ENCODE measurements at regions not wholly inside any gene's neighbourhood (a gene's known extent, or its start where the extent isn't known, plus 50 kb on each side); places are given as distances from the start of the nearest gene placed in this dataset.

- no peak overlapping the region for H3K4me3 ChIP-seq (ENCODE audit: low read length, poor library complexity, severe bottlenecking)
- H3K4me2 ChIP-seq (ENCODE audit: low read depth, low read length, poor library complexity, severe bottlenecking), result no peak overlapping the region
- H3K9me3 ChIP-seq (ENCODE audit: insufficient read depth, low read depth, low read length), result no peaks in the 10 kb centered on the region
- no peaks in the 10 kb centered on the region for H3F3A ChIP-seq (ENCODE audit: low read depth)
- TF ChIP-seq EZH2phosphoT487 (IDR thresholded peaks at IDR 0.05; ENCODE audit: borderline replicate concordance) (no peak), CTCF (conservative IDR thresholded peaks at IDR 0.05; ENCODE audit: low read length) (no peak)
- no peaks in the 10 kb centered on the region for H3K36me3 ChIP-seq (ENCODE audit: insufficient read depth, low read length)
- H3K27me3 ChIP-seq (ENCODE audit: insufficient read depth, low read length, poor library complexity, severe bottlenecking), result no peaks in the 10 kb centered on the region
- H3K4me1 ChIP-seq (ENCODE audit: insufficient read depth, low read length, poor library complexity, severe bottlenecking), result no peaks in the 10 kb centered on the region
- H3K79me2 ChIP-seq (ENCODE audit: insufficient read depth, low read length), result no peaks in the 10 kb centered on the region
- H3K9ac ChIP-seq (ENCODE audit: low read depth, low read length, poor library complexity, severe bottlenecking), result no peak overlapping the region
- no peak overlapping the region for H2AFZ ChIP-seq (ENCODE audit: low read length)
- H3K9me2 ChIP-seq (replicated peaks; ENCODE audit: low read depth, low read length), result no peaks in the 10 kb centered on the region
- H4K20me1 ChIP-seq (ENCODE audit: insufficient read depth, low read length, poor library complexity, severe bottlenecking), result no peaks in the 10 kb centered on the region
These were observed 670.9 kb upstream of the ST8SIA4 start for GRCh38 chr5:101574017-101574416.

GRCh38 chr5:101561018-101561417 is 657.9 kb upstream of the ST8SIA4 start:
- no peak for TF ChIP-seq EZH2phosphoT487 (IDR thresholded peaks at IDR 0.05; ENCODE audit: borderline replicate concordance)
- no peak for TF ChIP-seq CTCF (conservative IDR thresholded peaks at IDR 0.05; ENCODE audit: low read length)
- no peaks in the 10 kb centered on the region for H3K79me2 ChIP-seq (ENCODE audit: insufficient read depth, low read length)

GRCh38 chr5:101543780-101544179 is 640.7 kb upstream of the ST8SIA4 start:
- Histone ChIP-seq H3K9me3 (ENCODE audit: insufficient read depth, low read depth, low read length) (no peaks in the 10 kb centered on the region), H3K79me2 (ENCODE audit: insufficient read depth, low read length) (no peaks in the 10 kb centered on the region), H3K4me1 (ENCODE audit: insufficient read depth, low read length, poor library complexity, severe bottlenecking) (no peaks in the 10 kb centered on the region), H2AFZ (ENCODE audit: low read length) (no peak overlapping the region), H3K4me2 (ENCODE audit: low read depth, low read length, poor library complexity, severe bottlenecking) (no peak overlapping the region), H3K4me3 (ENCODE audit: low read length, poor library complexity, severe bottlenecking) (no peak overlapping the region), H3K9me2 (replicated peaks; ENCODE audit: low read depth, low read length) (no peaks in the 10 kb centered on the region), H3K27me3 (ENCODE audit: insufficient read depth, low read length, poor library complexity, severe bottlenecking) (no peaks in the 10 kb centered on the region), H3K36me3 (ENCODE audit: insufficient read depth, low read length) (no peaks in the 10 kb centered on the region), H3K9ac (ENCODE audit: low read depth, low read length, poor library complexity, severe bottlenecking) (no peak overlapping the region), H4K20me1 (ENCODE audit: insufficient read depth, low read length, poor library complexity, severe bottlenecking) (no peaks in the 10 kb centered on the region), H3F3A (ENCODE audit: low read depth) (no peaks in the 10 kb centered on the region)
- no peak for TF ChIP-seq EZH2phosphoT487 (IDR thresholded peaks at IDR 0.05; ENCODE audit: borderline replicate concordance)
- TF ChIP-seq CTCF (conservative IDR thresholded peaks at IDR 0.05; ENCODE audit: low read length), result no peak

More at GRCh38 chr5:101561018-101561417, 657.9 kb upstream of the ST8SIA4 start:
- no peak overlapping the region for H3K4me3 ChIP-seq (ENCODE audit: low read length, poor library complexity, severe bottlenecking)
- H3K36me3 ChIP-seq (ENCODE audit: insufficient read depth, low read length), result no peaks in the 10 kb centered on the region
- no peaks in the 10 kb centered on the region for H3K9me3 ChIP-seq (ENCODE audit: insufficient read depth, low read depth, low read length)
- no peaks in the 10 kb centered on the region for H3K9me2 ChIP-seq (replicated peaks; ENCODE audit: low read depth, low read length)
- H3K27me3 ChIP-seq (ENCODE audit: insufficient read depth, low read length, poor library complexity, severe bottlenecking), result no peaks in the 10 kb centered on the region
- H3K9ac ChIP-seq (ENCODE audit: low read depth, low read length, poor library complexity, severe bottlenecking), result no peak overlapping the region
- no peaks in the 10 kb centered on the region for H3F3A ChIP-seq (ENCODE audit: low read depth)
- H2AFZ ChIP-seq (ENCODE audit: low read length), result no peak overlapping the region
- H3K4me1 ChIP-seq (ENCODE audit: insufficient read depth, low read length, poor library complexity, severe bottlenecking), result no peaks in the 10 kb centered on the region
- H4K20me1 ChIP-seq (ENCODE audit: insufficient read depth, low read length, poor library complexity, severe bottlenecking), result no peaks in the 10 kb centered on the region
- no peak overlapping the region for H3K4me2 ChIP-seq (ENCODE audit: low read depth, low read length, poor library complexity, severe bottlenecking)
